Adrenal gland (tissue), 9 donors: ENCODE measurements at regions not wholly inside any gene's neighbourhood (a gene's known extent, or its start where the extent isn't known, plus 50 kb on each side); places are given as distances from the start of the nearest gene placed in this dataset.

Source experiments
- DNase-seq, 7 donors: peaks; one replicate each; pipeline ENCODE4 v3.0.0-alpha.2; 2019 to 2020
- H3K27ac ChIP-seq, 5 donors: fragments of 200-600 bp; sonication (generic) in 4 of 5; 1 replicate in 3 of 5; 2 replicates in 2 of 5; pipeline versions ENCODE4 v1.5.1 to v1.8.0; 2016 to 2020; ENCODE audit warnings: mild to moderate bottlenecking in 1 of 5
- H3K27me3 ChIP-seq: fragments of 200-600 bp; 2 replicates; pipeline ENCODE4 v1.8.0; 2021
- H3K36me3 ChIP-seq, 2 donors: fragments of 200-600 bp; replicated peaks in 1 of 2; 1 replicate in 1 of 2; 2 replicates in 1 of 2; pipeline versions ENCODE4 v1.5.1 to v1.8.0; 2018 to 2022
- H3K4me1 ChIP-seq, 2 donors: fragments of 200-600 bp; replicated peaks in 1 of 2; 1 replicate in 1 of 2; 2 replicates in 1 of 2; pipeline versions ENCODE4 v1.5.1 to v1.8.0; 2018 to 2021
- H3K4me3 ChIP-seq, 4 donors: fragments of 200-600 bp; sonication (generic) in 3 of 4; one replicate each; pipeline ENCODE4 v1.5.1; 2016 to 2018
- H3K9me3 ChIP-seq, 3 donors: fragments of 200-600 bp; sonication (generic) in 1 of 3; replicated peaks in 1 of 3; 1 replicate in 2 of 3; 2 replicates in 1 of 3; pipeline versions ENCODE4 v1.5.1 to v1.8.0; 2016 to 2021
- CTCF ChIP-seq, 6 experiments: fragments of 450-650 bp in 4 of 6; fragments of 200-600 bp in 2 of 6; sonication (generic) in 1 of 6; IDR thresholded peaks; 1 replicate in 5 of 6; 2 replicates in 1 of 6; pipeline versions ENCODE4 v1.5.1 to v1.8.0; 2016 to 2021; ENCODE audit warnings: antibody characterized with exemption in 6 of 6, mild to moderate bottlenecking in 2 of 6, moderate library complexity in 1 of 6
- POLR2A ChIP-seq, 2 donors: fragments of 450-650 bp; IDR thresholded peaks; one replicate each; pipeline ENCODE4 v1.6.1; 2017; ENCODE audit warnings: antibody characterized with exemption in 2 of 2, mild to moderate bottlenecking in 2 of 2, moderate library complexity in 1 of 2
- WGBS, 4 donors: extraction: QIAGEN DNeasy Blood & Tissue Kit in 2 of 4; methylation state at CpG; one replicate each; pipeline versions ENCODE4 v1.1.5 to v1.1.7; 2013 to 2017; 5-methylcytosine and 5-hydroxymethylcytosine counted together
- intact Hi-C, 2 donors: fragments of 100-400 bp; cut with DNase I; formaldehyde crosslinking; loops; one replicate each; pipeline versions ENCODE4 v1.14.1 to v1.15.0; 2022 to 2023
- donor health status: healthy with polysubstance abuse.
- donor health status: Bipolar disorder and iron deficiency.
- donor health status: DM: yes; HTN: yes; CAD: no.
- donor health status: DM: no; HTN: no; CAD: no.
- donor health status: DM: no; HTN: no; CAD: no.

- H3K4me1 ChIP-seq = no peaks in the 10 kb centered on the region
- no peaks in the 10 kb centered on the region for H3K36me3 ChIP-seq
- no peak for TF ChIP-seq CTCF (IDR thresholded peaks at IDR 0.05)
- H3K9me3 ChIP-seq = no peaks in the 10 kb centered on the region
- intact Hi-C loops = no loop called here
- DNase-seq = no peak
- no peaks in the 10 kb centered on the region for H3K27me3 ChIP-seq
- WGBS, 4 donors = 89 to 93% (median 92%) methylated on average over 1 of the region's 1 CpG
- H3K27ac ChIP-seq = no peak overlapping the region
- no peak overlapping the region for H3K4me3 ChIP-seq
Measured at GRCh38 chr5:103881560-103881959, 319.0 kb upstream of the NUDT12 start.

GRCh38 chr5:103867857-103868598, 305.4 kb upstream of the NUDT12 start:
- no peaks in the 10 kb centered on the region for H3K27me3 ChIP-seq
- H3K4me1 ChIP-seq = no peaks in the 10 kb centered on the region
- TF ChIP-seq POLR2A (IDR thresholded peaks at IDR 0.05) (no peak), CTCF (IDR thresholded peaks at IDR 0.05) (no peak)
- H3K4me3 ChIP-seq = no peak overlapping the region
- intact Hi-C loops = no loop called here
- 54 to 71% (median 59%) methylated on average over 5 of the region's 5 CpGs for WGBS, 4 donors
- no peak overlapping the region for H3K27ac ChIP-seq
- no peak for DNase-seq
- H3K36me3 ChIP-seq = no peaks in the 10 kb centered on the region
- no peaks in the 10 kb centered on the region for H3K9me3 ChIP-seq

GRCh38 chr5:103866169-103866568, 303.6 kb upstream of the NUDT12 start:
- H3K27me3 ChIP-seq = no peaks in the 10 kb centered on the region
- no peak overlapping the region for H3K27ac ChIP-seq
- H3K4me1 ChIP-seq = no peaks in the 10 kb centered on the region
- no peaks in the 10 kb centered on the region for H3K36me3 ChIP-seq
- TF ChIP-seq CTCF (IDR thresholded peaks at IDR 0.05) = no peak
- TF ChIP-seq POLR2A (IDR thresholded peaks at IDR 0.05) = no peak
- no peak for DNase-seq
- WGBS, 4 donors = 44 to 64% (median 62%) methylated on average over 1 of the region's 1 CpG
- intact Hi-C loops = no loop called here
- H3K4me3 ChIP-seq = no peak overlapping the region
- no peaks in the 10 kb centered on the region for H3K9me3 ChIP-seq

- Histone ChIP-seq H3K4me1 (no peaks in the 10 kb centered on the region), H3K36me3 (no peaks in the 10 kb centered on the region), H3K27ac (no peak overlapping the region), H3K27me3 (no peaks in the 10 kb centered on the region), H3K4me3 (no peak overlapping the region), H3K9me3 (no peaks in the 10 kb centered on the region)
- WGBS, 4 donors = 70 to 90% (median 80%) methylated on average over 3 of the region's 3 CpGs
- TF ChIP-seq CTCF (IDR thresholded peaks at IDR 0.05) = no peak
- no peak for TF ChIP-seq POLR2A (IDR thresholded peaks at IDR 0.05)
- intact Hi-C loops = no loop called here
- DNase-seq = no peak
Measured at GRCh38 chr5:103862398-103862797, 299.8 kb upstream of the NUDT12 start.
